ENCODE measurements at regions not wholly inside any gene's neighbourhood (a gene's known extent, or its start where the extent isn't known, plus 50 kb on each side); places are given as distances from the start of the nearest gene placed in this dataset.

DNA sequence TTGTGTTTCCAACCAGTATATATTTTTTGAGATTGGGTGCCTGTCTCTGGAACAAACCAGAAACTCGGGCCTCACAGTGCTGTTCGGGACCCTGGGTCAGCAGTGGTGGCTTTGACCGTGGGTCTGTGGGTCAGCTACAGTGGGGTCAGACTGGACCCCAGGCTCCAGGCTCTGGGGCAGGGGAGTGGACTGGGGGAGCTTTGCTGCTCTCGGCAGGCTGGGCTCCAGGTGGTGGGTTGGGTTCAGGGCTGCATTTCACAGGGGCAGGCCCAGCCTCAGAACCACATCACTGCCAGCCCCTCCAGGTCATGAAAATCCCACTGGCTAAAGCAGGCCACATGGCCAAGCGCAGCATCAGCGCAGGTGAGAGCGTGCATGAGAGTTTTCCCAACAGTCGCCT is 1279.3 kb downstream of the BRD1 start:
- DNase-seq, result no peak

- no peak for DNase-seq
These were observed 1279.7 kb downstream of the BRD1 start for GRCh38 chr22:48547971-48548370.

GRCh38 chr22:48546653-48547424 is 1280.8 kb downstream of the BRD1 start:
- DNase-seq, result no peak

DNA sequence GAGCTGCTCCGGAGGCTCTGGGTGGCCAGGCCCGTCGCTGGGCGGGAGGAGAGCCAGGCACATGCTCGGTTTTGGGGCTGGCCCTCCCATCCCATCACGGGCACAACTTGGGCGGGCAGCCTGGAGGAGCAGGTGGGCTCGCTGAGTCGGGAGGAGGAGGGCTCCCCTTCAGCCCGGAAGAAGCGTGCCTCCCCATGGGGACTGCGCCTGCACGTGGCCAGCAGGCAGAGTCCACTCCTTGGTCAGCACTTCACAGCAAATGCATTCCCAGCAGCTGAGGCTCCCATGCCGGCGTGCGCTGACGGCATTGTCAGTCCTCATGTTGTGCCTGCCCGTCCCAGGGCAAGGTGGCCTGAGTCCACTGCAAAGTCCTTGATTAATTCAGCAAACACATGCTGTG is 1281.7 kb downstream of the BRD1 start:
- DNase-seq, result no peak

GRCh38 chr22:48541401-48542098 is 1286.1 kb downstream of the BRD1 start:
- no peak for DNase-seq

- no peak for DNase-seq
These were observed 1288.4 kb downstream of the BRD1 start for GRCh38 chr22:48539261-48539660.

GRCh38 chr22:48538291-48538820 is 1289.3 kb downstream of the BRD1 start:
- DNase-seq, result no peak

- no peak for DNase-seq
These were observed 1290.4 kb downstream of the BRD1 start for GRCh38 chr22:48537343-48537680.

GRCh38 chr22:48536541-48537342 is 1290.9 kb downstream of the BRD1 start:
- no peak for DNase-seq

DNA sequence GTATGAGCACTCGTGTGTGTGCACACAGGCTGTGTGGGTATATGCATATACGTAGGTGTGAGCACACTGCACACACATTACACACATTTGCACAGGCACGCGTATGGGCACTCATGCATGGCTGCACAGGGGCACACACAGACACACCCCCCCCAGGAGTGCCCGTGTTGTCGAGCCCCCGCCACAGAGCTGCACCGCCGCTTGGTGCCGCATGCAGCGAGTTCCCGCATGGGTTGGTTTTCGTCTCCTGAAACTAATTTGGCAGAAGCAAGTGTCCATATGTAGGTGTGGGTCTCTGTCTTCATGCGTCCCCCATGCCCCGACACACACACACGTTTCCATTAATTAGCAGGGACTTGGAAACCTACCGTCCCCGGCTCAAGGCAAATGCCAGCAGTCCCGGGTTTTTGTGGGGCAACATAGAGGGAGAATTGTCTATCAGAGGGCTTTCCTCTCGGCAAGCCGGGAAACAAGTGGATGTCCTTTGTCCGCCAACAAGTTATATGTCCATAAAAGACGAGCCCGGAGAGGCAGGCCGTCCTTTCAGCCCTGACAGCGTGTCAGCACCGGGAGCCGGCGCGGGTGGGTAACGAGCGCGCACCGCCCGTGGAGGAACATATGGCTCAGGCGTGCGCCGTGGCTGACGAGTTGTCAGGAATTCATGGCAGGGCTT is 1291.7 kb downstream of the BRD1 start:
- no peak for DNase-seq

- DNase-seq, result no peak
These were observed 1293.2 kb downstream of the BRD1 start for GRCh38 chr22:48534395-48534958.

DNA sequence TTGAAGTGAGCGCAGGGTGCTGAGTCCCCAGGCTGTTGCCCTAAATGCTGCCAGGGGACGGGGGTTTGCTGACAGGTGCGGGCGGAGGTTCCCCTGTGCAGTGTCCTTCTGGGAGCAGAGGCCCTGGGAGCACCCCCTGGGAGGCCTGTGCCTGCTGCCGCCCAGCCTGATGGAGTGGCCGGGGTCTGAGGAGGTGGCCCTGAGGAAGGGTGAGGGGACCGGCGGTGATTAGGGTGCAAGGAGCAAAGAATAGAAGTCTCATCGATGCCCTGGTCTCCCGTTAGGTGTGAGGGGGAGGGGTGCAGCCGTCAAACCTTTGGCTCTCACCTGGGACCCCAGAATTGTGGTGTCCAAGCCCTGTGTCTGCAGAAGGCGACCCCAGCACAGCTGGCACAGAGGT is 1294.7 kb downstream of the BRD1 start:
- no peak for DNase-seq

GRCh38 chr22:48531761-48532435 is 1295.8 kb downstream of the BRD1 start:
- no peak for DNase-seq

DNA sequence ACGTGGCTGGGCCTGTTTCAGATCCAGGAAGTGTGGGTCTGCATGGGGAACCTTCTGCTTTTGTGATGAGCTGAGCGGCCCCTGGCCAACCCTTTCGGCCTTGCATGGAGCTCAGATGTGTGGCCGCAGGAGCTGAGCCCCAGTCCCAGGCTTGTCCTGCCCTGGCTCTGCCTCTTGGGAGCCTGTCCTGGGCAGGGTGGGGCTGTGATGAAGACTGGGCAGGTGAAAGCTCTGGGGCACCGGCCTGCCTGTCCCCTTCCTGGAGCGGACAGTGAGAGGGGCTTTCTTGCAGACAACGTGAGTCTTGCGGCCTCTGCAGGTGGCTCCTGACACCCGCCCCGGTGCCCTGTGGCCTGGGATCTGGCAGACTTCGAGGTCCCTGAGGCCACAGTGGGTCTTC is 1296.6 kb downstream of the BRD1 start:
- DNase-seq, result no peak

GRCh38 chr22:48530666-48531065 is 1297.0 kb downstream of the BRD1 start:
- no peak for DNase-seq

- DNase-seq, result no peak
These were observed 1299.3 kb downstream of the BRD1 start for GRCh38 chr22:48528221-48528915.

DNA sequence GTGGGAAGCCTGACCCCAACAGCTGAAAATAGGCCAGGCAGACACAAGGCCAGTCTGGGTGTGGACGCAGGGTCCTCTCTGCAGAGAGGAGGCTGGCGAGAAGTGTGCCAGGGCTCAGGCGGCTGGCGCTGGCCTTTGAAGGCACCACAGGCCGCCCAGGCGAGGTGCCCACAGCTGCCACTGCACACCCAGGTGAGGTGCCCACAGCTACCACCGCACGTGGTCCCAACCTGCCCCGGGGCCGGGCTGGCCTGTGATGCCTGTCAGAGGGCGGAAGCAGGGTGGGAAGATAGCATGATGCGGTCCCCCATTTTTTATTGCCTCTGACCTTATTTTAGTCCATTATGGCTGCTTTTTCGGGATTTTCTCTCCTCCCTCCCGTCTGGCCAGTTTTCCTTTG is 1303.9 kb downstream of the BRD1 start:
- no peak for DNase-seq

DNA sequence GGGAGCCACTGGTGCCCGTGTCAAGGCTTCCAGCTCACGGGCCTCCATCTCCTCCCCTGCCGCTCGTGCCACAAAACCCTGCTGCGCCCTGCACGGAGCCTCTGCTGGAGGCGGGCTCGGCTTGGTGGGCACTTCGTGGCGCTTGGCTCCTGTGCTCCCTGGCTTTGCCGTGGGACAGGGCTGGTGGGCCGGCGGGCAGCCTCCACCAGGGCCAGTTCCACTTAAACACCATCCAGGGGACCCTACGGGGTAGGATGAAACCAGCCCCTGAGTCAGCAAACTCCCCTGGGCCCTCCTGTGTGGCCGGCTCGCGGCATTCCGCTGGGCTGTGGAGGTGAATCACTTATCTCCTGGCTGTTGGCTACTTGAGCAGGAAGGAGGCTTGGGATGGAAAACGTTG is 1304.6 kb downstream of the BRD1 start:
- no peak for DNase-seq

- no peak for DNase-seq
These were observed 1305.4 kb downstream of the BRD1 start for GRCh38 chr22:48522271-48522670.

GRCh38 chr22:48520884-48521588 is 1306.6 kb downstream of the BRD1 start:
- no peak for DNase-seq

- no peak for DNase-seq
These were observed 1307.5 kb downstream of the BRD1 start for GRCh38 chr22:48520207-48520606.
